CD1c-positive myeloid dendritic cell (primary cell): ENCODE measurements at regions not wholly inside any gene's neighbourhood (a gene's known extent, or its start where the extent isn't known, plus 50 kb on each side); places are given as distances from the start of the nearest gene placed in this dataset.

Experiments used
- DNase-seq: peaks from one replicate; pipeline ENCODE4 v3.0.0-alpha.2; 2016; ENCODE audit errors: extremely low spot score

GRCh38 chr21:38957575-38958322 lies 152.0 kb downstream of the ETS2 start:
- no peak for DNase-seq

DNA sequence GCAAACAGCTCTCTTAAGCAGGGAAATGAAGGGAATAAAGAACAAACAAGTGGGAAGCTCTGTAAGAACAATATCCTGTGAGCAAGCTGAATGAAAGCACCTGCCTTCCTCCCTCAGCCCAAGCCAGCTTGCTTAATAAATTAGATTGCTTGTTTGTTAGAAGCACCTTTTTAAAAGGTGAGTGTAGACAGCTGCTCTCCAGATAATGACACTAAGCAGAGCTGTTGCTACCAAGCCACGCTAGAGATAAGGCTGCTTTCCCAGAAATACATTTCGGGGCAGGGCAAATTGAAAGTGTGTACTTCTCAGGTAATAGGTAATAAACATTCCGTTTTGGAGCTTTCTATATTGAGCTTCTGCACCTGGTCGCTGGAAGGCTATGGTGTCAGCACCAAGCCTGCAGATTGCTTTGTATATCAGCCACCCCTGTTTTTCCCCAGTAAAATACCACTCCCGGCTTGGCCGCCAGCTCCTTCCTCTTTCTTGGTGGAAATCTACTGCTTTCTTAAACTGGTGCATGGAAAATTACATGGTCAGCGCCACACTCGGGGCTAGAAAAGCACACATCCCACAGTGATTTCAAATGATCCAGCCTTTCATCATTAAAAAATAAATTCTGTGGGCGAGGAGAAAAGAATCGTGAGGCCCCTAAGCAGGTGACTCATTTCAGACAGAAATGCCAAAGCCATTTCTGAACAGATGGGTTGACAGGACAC lies 151.3 kb downstream of the ETS2 start:
- DNase-seq: peak; percentile 61

- DNase-seq: no peak
Observed at GRCh38 chr21:38956521-38956855, 150.8 kb downstream of the ETS2 start.

DNA sequence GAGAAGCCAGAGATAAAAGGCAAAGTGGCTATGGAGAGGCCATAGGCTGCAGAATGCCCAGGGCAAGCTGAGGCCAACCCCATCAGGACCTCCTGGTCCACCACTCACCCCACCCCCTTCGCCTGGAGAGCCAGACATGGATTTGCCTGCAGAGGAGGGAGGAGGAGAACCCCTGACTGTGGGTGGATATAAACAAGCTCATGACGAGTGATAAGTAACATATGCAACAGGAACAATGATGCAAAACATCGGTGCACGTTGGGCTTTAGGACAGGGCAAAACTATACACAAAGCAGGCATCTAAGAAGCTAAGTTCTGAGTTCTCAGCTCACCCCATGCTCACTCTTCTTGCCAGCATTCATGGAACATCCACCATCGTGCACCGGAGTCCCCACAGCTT lies 150.3 kb downstream of the ETS2 start:
- DNase-seq: no peak

DNA sequence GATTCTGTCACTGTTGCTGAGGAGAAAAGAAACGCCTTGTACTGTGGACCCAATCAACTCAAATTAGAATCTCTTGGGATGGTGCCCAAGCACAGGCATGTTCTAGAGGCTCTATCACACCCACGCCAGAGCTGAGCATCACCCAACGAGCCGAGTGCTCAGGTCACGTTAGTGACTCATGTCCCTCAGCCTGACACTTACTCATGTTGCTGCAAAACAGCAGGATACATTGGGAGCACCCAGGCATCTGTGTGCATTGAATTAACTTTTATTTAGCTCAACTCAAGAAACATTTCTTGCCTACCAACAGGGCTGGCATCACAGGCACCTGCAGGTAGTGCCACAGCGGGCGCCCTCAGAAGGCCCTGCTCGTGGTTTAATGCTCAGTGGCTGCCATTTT lies 149.8 kb downstream of the ETS2 start:
- peak; percentile 39 for DNase-seq

GRCh38 chr21:38954588-38955004 lies 148.9 kb downstream of the ETS2 start:
- no peak for DNase-seq

DNA sequence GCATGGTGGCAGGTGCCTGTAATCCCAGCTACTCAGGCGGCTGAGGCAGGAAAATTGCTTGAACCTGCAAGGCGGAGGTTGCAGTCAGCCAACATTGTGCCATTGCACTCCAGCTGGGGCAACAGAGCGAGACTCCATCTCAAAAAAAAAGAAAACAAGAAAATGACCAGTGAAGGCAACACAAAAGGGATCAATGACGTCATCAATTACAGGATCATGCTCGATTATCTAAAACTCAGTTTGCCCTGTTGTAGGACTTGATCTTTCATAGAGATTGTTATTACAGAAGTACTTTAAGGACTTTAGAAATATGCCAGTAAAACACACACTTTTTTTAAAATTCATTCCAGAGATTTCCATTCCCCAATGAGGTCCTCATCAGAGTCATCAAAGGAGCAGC lies 147.8 kb downstream of the ETS2 start:
- no peak for DNase-seq

- DNase-seq: no peak
Observed at GRCh38 chr21:38952890-38953289, 147.2 kb downstream of the ETS2 start.

- DNase-seq: no peak
Observed at GRCh38 chr21:38951095-38951730, 145.5 kb downstream of the ETS2 start.

DNA sequence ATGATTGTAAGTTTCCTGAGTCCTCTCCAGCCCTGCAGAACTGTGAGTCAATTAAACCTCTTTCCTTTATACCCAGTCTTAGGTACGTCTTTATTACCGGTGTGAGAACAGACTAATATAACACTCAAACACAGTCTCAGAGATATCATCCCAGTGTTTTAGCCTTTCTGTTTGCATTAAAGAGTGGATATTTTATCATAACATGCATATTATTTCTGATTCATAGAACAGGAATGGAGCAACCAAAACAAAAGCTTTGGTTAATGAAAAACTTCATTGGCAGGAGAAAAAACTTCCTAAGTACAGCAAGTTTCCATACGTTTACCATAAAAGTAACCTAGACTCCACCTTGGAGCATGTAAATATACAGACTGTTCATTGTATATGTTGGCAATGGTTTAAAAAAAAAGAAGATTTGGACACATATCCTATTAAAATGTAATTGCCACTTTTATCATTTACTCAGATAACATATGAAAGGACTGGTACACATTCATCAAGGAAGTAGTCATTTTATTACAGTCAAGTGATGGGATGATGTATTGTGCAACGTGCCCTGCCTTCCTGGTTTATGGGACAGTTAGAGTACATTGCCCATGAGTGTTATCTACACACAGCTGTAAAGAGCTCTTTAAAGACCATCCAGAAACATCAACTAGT lies 144.8 kb downstream of the ETS2 start:
- no peak for DNase-seq

DNA sequence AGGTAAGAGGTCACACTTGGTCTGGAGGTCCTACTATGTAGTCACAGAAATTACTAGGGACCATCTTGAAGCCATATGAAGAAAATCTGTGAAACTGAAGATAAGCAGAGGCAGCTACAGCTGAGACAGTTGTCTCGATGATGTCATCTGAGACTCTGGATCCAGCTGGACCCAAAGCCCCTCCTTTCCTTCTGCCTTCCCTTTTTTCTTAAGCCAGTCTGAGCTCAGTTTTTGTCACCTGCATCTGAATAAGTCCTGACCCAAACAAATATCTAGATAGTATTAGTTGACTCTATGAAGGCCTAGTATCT lies 143.3 kb downstream of the ETS2 start:
- DNase-seq: no peak

DNA sequence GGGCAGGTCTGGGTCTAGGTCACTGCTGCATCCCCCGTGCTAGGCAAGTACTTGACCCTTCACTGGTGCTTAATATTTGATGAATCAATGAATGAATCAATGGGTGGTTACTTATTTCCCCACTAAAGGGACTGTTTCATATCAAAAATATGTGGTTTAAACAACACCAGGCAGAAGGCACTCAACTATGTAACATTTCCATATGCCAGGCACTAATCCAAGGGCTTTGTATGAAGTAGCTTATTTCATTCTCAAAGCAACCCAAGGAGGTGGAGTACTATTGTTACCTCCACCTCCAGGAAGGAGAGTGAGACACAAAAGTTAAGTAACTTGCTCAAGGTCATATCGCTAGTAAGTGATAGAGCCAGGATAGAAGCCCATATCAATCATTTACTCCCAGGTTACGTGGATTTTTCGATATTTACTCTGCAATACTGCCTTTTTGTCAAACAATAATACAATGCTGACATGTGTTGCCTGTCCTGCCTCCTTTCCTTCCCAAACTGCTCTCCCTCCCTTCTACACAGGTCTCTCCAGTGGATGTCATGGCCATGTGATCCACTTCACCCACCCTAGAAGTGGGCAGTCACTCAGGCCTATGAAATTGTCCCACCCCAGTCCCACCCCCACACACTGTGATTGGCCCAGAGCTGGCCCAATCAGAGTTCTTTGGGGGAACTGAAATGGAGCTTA lies 142.8 kb downstream of the ETS2 start:
- DNase-seq: no peak

DNA sequence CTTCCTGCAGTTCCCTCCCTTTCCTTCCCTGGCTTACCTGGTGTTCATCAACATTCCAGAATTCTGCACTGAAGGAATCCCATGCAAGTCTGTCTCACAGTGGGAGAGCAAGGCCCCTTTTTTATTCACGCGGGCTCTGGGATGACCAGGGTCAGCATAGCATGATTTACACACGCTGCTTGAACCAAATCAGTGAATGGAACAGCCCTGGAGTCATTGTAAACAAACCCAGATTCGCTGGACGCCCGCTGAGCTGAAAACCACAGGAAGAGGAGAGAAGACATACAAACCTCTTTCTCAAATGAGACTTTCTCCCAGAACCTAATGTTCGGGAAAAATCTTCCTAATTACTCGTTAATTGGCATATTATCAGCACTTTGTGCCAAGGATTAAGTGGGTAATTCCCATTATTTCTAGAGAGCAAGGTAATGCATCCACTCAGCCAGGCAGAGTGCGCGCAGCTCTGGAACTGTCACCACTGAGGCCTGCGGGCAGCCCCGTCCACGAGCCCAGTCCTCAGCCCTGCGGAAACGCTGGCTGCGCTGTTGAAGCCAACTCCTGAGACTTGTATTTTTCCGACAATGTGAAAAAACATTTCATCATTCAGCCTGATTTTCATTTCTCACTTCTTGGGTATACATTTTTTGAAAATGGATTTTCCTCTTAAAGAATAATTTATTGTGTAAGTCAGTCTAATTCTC lies 140.0 kb downstream of the ETS2 start:
- DNase-seq: no peak

DNA sequence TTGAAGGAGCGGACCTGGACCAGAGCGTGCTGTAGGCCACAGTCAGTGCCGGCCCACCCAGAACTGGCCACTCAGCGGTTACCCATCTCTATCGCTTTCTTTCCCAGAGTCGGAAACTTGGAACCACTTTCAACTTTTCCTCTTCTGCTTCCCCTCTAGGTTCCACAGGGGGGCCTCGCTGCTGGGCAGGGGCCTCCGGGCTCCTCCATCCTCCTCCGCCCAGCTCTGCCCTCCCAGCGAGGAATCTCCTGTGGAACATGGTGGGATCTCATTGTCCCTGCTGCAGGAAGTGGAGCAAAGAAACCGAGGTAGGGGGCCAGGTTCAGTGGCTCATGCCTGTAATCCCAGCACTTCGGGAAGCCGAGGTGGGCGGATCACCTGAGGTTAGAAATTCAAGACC lies 139.2 kb downstream of the ETS2 start:
- DNase-seq: no peak

DNA sequence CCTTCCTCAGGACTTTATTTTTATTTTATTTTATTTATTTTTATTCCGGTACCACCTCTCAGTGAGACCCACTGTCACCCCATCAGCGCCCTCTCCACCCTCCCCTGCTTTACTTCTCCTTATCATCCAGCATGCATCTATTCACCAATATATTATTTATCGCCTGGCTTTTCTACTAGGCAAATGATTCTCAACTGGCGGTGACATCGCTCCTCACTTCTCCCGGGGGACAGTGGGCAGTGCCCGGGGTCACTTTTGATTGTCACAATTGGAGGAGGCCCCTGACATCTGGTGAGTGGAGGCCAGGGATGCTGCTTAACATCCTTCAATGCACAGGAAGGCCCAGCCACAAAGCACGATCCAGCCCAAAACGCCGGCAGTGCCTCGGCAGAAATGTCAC lies 138.7 kb downstream of the ETS2 start:
- DNase-seq: no peak

DNA sequence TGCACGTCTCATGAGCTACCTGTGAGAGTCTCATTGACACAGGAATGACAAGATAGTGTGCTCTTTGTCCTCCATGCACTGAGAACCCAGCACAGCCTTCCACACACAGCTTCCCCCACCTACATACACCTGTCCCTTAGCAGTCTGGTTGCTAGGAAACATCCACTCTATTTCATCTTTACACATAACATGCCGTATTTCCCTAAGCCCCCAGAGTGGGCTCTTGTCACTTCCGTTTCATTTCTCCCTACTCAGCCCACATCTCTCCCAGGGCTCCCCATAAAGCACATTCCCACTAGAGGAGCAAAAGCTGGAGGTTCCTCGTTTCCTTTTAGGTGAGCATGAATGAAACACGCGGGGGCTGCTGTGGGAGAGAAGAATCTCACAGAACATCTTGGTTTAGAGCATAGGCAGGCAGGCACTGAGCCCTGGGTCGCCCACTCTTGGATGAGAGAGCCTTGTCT lies 137.1 kb downstream of the ETS2 start:
- no peak for DNase-seq

DNA sequence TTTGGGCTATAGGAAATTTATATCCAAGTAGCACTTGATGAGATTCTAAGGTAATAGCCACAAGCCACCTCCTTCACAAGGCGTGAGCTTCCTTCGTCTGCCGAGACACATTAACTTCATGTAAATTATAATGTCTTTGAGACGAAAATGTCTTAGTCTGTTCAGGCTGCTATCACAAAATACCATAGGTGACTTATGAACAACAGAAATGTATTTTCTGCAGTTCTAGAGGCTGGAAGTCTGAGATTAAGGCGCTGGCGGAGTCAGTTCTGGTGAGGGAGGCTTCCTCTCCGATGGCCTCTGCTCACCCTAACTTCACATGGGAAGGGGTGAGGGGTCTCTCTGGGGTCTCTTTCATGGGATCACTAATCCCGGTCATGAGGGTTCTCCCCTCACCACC lies 133.0 kb downstream of the ETS2 start:
- no peak for DNase-seq

GRCh38 chr21:38938343-38938742 lies 132.6 kb downstream of the ETS2 start:
- no peak for DNase-seq

GRCh38 chr21:38937844-38938243 lies 132.1 kb downstream of the ETS2 start:
- no peak for DNase-seq

- DNase-seq: no peak
Observed at GRCh38 chr21:38937286-38937790, 131.6 kb downstream of the ETS2 start.

DNA sequence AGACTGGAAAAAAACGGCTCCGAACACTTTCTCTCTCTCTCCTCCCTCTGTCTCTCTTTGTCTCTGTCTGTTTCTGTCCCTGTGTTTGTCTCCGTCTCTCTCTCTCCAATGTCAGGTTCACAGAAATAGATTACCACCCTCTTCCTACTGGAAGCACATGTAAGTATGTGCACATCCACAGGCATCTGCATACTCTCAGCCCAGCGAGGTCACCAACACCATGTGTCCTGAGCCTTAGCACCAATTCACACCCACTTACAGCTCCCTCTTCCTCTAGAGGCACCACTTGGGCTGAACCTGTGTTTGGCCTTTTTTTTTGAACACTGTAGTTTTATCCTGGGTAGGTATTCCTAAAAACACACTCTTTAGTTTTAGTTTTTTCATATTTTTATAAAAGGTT lies 130.5 kb downstream of the ETS2 start:
- no peak for DNase-seq
